CD14-positive monocyte (primary cell): ENCODE measurements at regions not wholly inside any gene's neighbourhood (a gene's known extent, or its start where the extent isn't known, plus 50 kb on each side); places are given as distances from the start of the nearest gene placed in this dataset.

ENCODE experiments used
- DNase-seq, 3 donors: peaks; one replicate each; pipeline ENCODE4 v3.0.0-alpha.2; 2011 to 2022
- H2AFZ ChIP-seq: 2 replicates; pipeline ENCODE4 v1.6.0; 2012; ENCODE audit warnings: mild to moderate bottlenecking, low read depth, low read length, inconsistent platforms; ENCODE audit not compliant: insufficient read depth, poor library complexity, severe bottlenecking
- H3K27ac ChIP-seq, 2 donors: 1 replicate in 1 of 2; 2 replicates in 1 of 2; pipeline ENCODE4 v1.5.1; 2012 to 2013; ENCODE audit warnings: low read length in 2 of 2, control low read depth in 1 of 2, inconsistent platforms in 1 of 2, low read depth in 1 of 2, mild to moderate bottlenecking in 1 of 2
- H3K27me3 ChIP-seq, 2 donors: one replicate each; pipeline versions ENCODE4 v1.6.0 to v1.6.1; 2011 to 2013; ENCODE audit warnings: low read length in 2 of 2; ENCODE audit not compliant: control insufficient read depth in 2 of 2, insufficient read depth in 2 of 2
- H3K36me3 ChIP-seq, 2 donors: replicated peaks in 1 of 2; 1 replicate in 1 of 2; 2 replicates in 1 of 2; pipeline versions ENCODE4 v1.5.1 to v1.6.1; 2012 to 2013; ENCODE audit warnings: low read length in 2 of 2, control low read depth in 1 of 2, inconsistent platforms in 1 of 2, mild to moderate bottlenecking in 1 of 2; ENCODE audit not compliant: insufficient read depth in 2 of 2, control insufficient read depth in 1 of 2
- H3K4me1 ChIP-seq, 2 donors: 1 replicate in 1 of 2; 2 replicates in 1 of 2; pipeline versions ENCODE4 v1.5.1 to v1.6.1; 2012 to 2013; ENCODE audit warnings: low read length in 2 of 2, control low read depth in 1 of 2, inconsistent platforms in 1 of 2, mild to moderate bottlenecking in 1 of 2, moderate library complexity in 1 of 2; ENCODE audit not compliant: insufficient read depth in 2 of 2, control insufficient read depth in 1 of 2
- H3K4me2 ChIP-seq: replicated peaks from 2 replicates; pipeline ENCODE3; 2012; ENCODE audit warnings: low read length, moderate library complexity, mild to moderate bottlenecking; ENCODE audit not compliant: poor library complexity, severe bottlenecking; ENCODE audit errors: extremely low read depth
- H3K4me3 ChIP-seq, 3 experiments: fragments of 200-600 bp in 1 of 3; sonication (generic) in 1 of 3; replicated peaks in 1 of 3; 1 replicate in 2 of 3; 2 replicates in 1 of 3; pipeline ENCODE4 v1.5.1; 2011 to 2013; ENCODE audit warnings: low read length in 3 of 3, mild to moderate bottlenecking in 3 of 3, control low read depth in 2 of 3, low read depth in 2 of 3, inconsistent platforms in 1 of 3, moderate library complexity in 1 of 3
- H3K79me2 ChIP-seq: 2 replicates; pipeline ENCODE4 v1.6.0; 2012; ENCODE audit warnings: mild to moderate bottlenecking, control low read depth, inconsistent platforms, low read length, moderate library complexity; ENCODE audit not compliant: insufficient read depth
- H3K9ac ChIP-seq: 2 replicates; pipeline ENCODE4 v1.6.0; 2017; ENCODE audit warnings: low read length, mild to moderate bottlenecking; ENCODE audit not compliant: insufficient read depth, poor library complexity, severe bottlenecking
- H3K9me3 ChIP-seq, 2 donors: replicated peaks in 1 of 2; 1 replicate in 1 of 2; 2 replicates in 1 of 2; pipeline versions ENCODE4 v1.5.1 to v1.6.1; 2012 to 2013; ENCODE audit warnings: low read length in 2 of 2, control low read depth in 1 of 2; ENCODE audit not compliant: control insufficient read depth in 1 of 2, insufficient read depth in 1 of 2
- H4K20me1 ChIP-seq: 2 replicates; pipeline ENCODE4 v1.6.0; 2012; ENCODE audit warnings: mild to moderate bottlenecking, low read length, control low read depth, moderate library complexity; ENCODE audit not compliant: insufficient read depth
- H3K27ac Mint-ChIP-seq, 7 donors: one replicate each; pipeline ENCODE4 v1.8.0; 2020; ENCODE audit warnings: mild to moderate bottlenecking in 7 of 7, mixed read lengths in 7 of 7, moderate library complexity in 6 of 7, inconsistent platforms in 2 of 7
- H3K27me3 Mint-ChIP-seq, 3 donors: one replicate each; pipeline ENCODE4 v1.8.0; 2021 to 2022; ENCODE audit warnings: low read depth in 3 of 3, mild to moderate bottlenecking in 3 of 3, mixed read lengths in 3 of 3, moderate library complexity in 3 of 3, inconsistent platforms in 1 of 3
- H3K36me3 Mint-ChIP-seq, 2 donors: one replicate each; pipeline ENCODE4 v1.8.0; 2020; ENCODE audit warnings: mixed read lengths in 2 of 2, inconsistent platforms in 1 of 2, mild to moderate bottlenecking in 1 of 2
- H3K4me1 Mint-ChIP-seq: one replicate; pipeline ENCODE4 v1.8.0; 2020; ENCODE audit warnings: mild to moderate bottlenecking, mixed read lengths
- H3K4me3 Mint-ChIP-seq, 2 donors: one replicate each; pipeline ENCODE4 v1.8.0; 2020; ENCODE audit warnings: mild to moderate bottlenecking in 2 of 2, mixed read lengths in 2 of 2, moderate library complexity in 1 of 2
- H3K9me3 Mint-ChIP-seq, 7 donors: one replicate each; pipeline ENCODE4 v1.8.0; 2020 to 2022; ENCODE audit warnings: mixed read lengths in 7 of 7, mild to moderate bottlenecking in 6 of 7, moderate library complexity in 6 of 7, inconsistent platforms in 2 of 7
- WGBS: methylation state at CpG from one replicate; pipeline ENCODE4 v1.1.5; 2013; ENCODE audit warnings: missing lambda C conversion rate; ENCODE audit not compliant: insufficient coverage; 5-methylcytosine and 5-hydroxymethylcytosine counted together
- intact Hi-C, 2 donors: fragments of 100-400 bp; cut with micrococcal nuclease; formaldehyde crosslinking; loops; one replicate each; pipeline versions ENCODE4 v1.15.0 to v1.15.1; 2023
- TF ChIP-seq, protein P1 (sequence below): fragments of 200-600 bp; IDR thresholded peaks from one replicate; pipeline ENCODE4 v1.8.0; 2022; ENCODE audit warnings: antibody characterized with exemption, mild to moderate bottlenecking

DNA sequence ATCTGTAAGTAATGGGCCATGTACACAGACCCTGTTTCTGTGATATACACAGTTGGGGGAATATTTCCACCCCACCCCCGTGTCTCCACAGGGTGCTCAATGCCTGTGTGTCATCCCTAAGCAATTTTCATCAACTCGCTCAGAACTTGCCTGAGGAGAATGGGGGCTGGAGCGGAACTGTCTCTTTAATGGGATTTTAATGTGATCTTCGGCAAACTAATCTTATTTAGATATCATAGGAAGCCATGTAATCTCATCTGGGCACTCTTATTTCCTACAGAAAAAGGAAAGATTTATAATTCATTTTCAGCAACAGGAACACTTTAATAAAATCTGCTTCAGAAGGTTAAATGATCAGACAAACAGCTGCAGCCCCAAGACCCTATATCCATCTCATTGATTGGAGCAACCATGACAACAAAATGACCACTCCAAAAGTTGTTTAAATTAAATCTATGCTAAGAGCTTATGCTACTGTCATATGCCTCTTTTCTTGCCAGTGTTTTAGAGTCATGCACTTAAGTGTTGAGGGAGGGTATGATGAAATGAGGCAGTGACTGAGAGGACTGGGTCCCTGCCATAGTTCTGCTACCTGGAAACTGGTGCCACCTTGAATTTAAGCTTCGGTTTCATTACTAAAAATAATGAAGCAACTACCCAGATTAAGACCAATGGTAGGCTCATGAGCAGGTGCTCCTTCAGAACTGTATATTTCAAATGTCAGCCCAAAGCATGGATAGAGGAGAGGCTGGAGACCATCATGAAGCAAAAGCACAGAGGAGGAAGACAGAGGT is 183.1 kb upstream of the DDX18 start:
- H2AFZ ChIP-seq, result no peak overlapping the region
- no peaks in the 10 kb centered on the region for H3K36me3 ChIP-seq
- no peak overlapping the region for H3K27ac ChIP-seq
- H3K4me3 ChIP-seq, result no peak overlapping the region
- no peaks in the 10 kb centered on the region for H3K9me3 ChIP-seq
- H3K79me2 ChIP-seq, result no peaks in the 10 kb centered on the region
- Mint-ChIP-seq H3K4me1 (no peaks in the 10 kb centered on the region), H3K27ac (no peak overlapping the region), H3K27me3 (peaks cover 0 to 2% (median 0%) of the 10 kb centered on the region in 3 donors), H3K36me3 (no peaks in the 10 kb centered on the region), H3K4me3 (no peak overlapping the region), H3K9me3 (peaks cover 0 to 9% (median 3%) of the 10 kb centered on the region in 7 donors)
- intact Hi-C loops, result no loop called here
- TF ChIP-seq, protein P1, sequence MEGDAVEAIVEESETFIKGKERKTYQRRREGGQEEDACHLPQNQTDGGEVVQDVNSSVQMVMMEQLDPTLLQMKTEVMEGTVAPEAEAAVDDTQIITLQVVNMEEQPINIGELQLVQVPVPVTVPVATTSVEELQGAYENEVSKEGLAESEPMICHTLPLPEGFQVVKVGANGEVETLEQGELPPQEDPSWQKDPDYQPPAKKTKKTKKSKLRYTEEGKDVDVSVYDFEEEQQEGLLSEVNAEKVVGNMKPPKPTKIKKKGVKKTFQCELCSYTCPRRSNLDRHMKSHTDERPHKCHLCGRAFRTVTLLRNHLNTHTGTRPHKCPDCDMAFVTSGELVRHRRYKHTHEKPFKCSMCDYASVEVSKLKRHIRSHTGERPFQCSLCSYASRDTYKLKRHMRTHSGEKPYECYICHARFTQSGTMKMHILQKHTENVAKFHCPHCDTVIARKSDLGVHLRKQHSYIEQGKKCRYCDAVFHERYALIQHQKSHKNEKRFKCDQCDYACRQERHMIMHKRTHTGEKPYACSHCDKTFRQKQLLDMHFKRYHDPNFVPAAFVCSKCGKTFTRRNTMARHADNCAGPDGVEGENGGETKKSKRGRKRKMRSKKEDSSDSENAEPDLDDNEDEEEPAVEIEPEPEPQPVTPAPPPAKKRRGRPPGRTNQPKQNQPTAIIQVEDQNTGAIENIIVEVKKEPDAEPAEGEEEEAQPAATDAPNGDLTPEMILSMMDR, result no peak
- no peaks in the 10 kb centered on the region for H3K4me1 ChIP-seq
- H3K4me2 ChIP-seq, result no peak overlapping the region
- H4K20me1 ChIP-seq, result no peaks in the 10 kb centered on the region
- DNase-seq, result no peak
- no peaks in the 10 kb centered on the region for H3K27me3 ChIP-seq
- no CpG with 5 or more reads among the region's 5 CpGs for WGBS
- H3K9ac ChIP-seq, result no peak overlapping the region

DNA sequence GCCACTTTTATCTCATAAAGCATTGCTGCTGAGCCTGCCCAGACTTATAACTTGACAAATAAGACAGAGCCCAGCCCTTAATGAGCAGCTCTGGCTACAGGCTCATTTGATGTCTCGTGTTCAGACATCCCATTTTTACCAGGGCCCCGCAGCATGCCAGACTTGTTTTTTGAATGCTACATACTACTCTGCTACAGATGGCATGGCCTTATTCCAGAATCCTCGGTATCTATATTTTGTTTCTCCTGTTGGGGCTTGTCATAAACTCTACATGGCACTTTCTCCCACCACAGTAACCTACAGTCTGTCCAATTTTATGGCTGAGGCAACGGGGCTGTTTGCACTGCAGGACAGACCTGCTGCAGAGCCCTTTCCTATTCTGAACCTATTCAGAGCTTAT is 179.0 kb upstream of the DDX18 start:
- Mint-ChIP-seq H3K36me3 (no peaks in the 10 kb centered on the region), H3K27me3 (no peaks in the 10 kb centered on the region), H3K27ac (no peak overlapping the region), H3K4me3 (no peak overlapping the region), H3K9me3 (peaks cover 0 to 22% (median 7%) of the 10 kb centered on the region in 7 donors), H3K4me1 (no peaks in the 10 kb centered on the region)
- Histone ChIP-seq H3K4me2 (no peak overlapping the region), H3K9me3 (peaks cover 0 to 5% of the 10 kb centered on the region in 2 donors), H3K27ac (no peak overlapping the region), H3K36me3 (no peaks in the 10 kb centered on the region), H3K9ac (no peak overlapping the region), H2AFZ (no peak overlapping the region), H3K4me1 (no peaks in the 10 kb centered on the region), H3K27me3 (no peaks in the 10 kb centered on the region), H3K79me2 (no peaks in the 10 kb centered on the region), H3K4me3 (no peak overlapping the region), H4K20me1 (no peaks in the 10 kb centered on the region)
- no peak for DNase-seq
- WGBS, result 61% methylated on average over 4 of the region's 4 CpGs
- intact Hi-C loops, result no loop called here
- TF ChIP-seq, protein P1, result no peak
